Lower leg skin (tissue), 3 donors: ENCODE measurements at regions not wholly inside any gene's neighbourhood (a gene's known extent, or its start where the extent isn't known, plus 50 kb on each side); places are given as distances from the start of the nearest gene placed in this dataset.

Experiments used
- POLR2A ChIP-seq, 2 donors: fragments of 450-650 bp; IDR thresholded peaks; one replicate each; pipeline ENCODE4 v1.6.1; 2016 to 2017; ENCODE audit warnings: antibody characterized with exemption in 2 of 2, mild to moderate bottlenecking in 1 of 2, moderate library complexity in 1 of 2
- TF ChIP-seq, protein P1 (sequence below), 3 donors: fragments of 450-650 bp; IDR thresholded peaks; one replicate each; pipeline ENCODE4 v1.5.1; 2016; ENCODE audit warnings: antibody characterized with exemption in 3 of 3, mild to moderate bottlenecking in 3 of 3, moderate library complexity in 2 of 3

DNA sequence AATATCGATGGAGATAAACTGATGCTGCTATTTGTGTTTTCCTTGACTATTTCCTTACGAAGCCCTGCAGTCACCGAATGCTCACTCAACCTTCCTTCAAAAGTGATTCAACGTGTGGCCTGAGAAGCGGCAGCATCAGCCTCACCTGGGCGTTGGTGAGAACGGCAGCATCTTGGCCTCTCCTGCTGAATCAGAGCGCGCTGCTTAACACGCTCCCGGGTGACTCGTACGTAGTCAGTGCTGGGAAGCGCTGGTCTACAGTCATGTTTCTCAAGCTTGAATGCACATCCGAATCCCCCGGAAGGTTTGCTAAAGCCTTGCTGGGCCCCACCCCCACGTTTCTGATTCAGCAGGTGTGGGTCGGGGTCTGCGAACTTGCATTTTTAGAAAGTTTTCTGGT lies 214.1 kb upstream of the RREB1 start:
- TF ChIP-seq, protein P1, sequence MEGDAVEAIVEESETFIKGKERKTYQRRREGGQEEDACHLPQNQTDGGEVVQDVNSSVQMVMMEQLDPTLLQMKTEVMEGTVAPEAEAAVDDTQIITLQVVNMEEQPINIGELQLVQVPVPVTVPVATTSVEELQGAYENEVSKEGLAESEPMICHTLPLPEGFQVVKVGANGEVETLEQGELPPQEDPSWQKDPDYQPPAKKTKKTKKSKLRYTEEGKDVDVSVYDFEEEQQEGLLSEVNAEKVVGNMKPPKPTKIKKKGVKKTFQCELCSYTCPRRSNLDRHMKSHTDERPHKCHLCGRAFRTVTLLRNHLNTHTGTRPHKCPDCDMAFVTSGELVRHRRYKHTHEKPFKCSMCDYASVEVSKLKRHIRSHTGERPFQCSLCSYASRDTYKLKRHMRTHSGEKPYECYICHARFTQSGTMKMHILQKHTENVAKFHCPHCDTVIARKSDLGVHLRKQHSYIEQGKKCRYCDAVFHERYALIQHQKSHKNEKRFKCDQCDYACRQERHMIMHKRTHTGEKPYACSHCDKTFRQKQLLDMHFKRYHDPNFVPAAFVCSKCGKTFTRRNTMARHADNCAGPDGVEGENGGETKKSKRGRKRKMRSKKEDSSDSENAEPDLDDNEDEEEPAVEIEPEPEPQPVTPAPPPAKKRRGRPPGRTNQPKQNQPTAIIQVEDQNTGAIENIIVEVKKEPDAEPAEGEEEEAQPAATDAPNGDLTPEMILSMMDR (IDR thresholded peaks at IDR 0.05), result no peak
- TF ChIP-seq POLR2A (IDR thresholded peaks at IDR 0.05), result no peak
